GM21723 (cell line): ENCODE measurements at regions not wholly inside any gene's neighbourhood (a gene's known extent, or its start where the extent isn't known, plus 50 kb on each side); places are given as distances from the start of the nearest gene placed in this dataset.
"Not testable (repeated sequence)": the region's sequence is repeated elsewhere in the genome, so short reads cannot be mapped to it uniquely, and the experiment has no call there.

Experiments used
- ATAC-seq: cut with Tn5 transposase; IDR thresholded peaks from one replicate; pipeline ENCODE4 v1.9.1; 2021; ENCODE audit warnings: mild to moderate bottlenecking, moderate library complexity; ENCODE audit not compliant: unreplicated experiment

DNA sequence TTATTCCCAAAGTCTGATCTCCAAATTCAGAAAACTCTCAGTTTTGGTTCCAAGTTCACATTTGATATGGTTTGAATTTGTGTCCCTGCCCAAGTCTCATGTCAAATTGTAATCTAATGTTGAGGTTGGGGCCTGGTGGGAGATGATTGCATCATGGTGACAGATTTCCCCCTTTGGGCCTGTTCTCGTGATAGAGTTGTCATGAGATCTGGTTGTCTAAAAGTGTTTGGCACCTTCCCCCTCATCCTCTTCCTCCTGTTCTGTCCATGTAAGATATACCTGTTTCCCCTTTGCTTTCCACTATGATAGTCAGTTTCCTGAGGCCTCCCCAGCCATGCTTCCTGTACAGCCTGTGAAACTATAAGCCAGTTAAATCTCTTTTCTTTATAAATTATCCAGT lies 138.6 kb downstream of the ARL4A start:
- ATAC-seq = no peak

DNA sequence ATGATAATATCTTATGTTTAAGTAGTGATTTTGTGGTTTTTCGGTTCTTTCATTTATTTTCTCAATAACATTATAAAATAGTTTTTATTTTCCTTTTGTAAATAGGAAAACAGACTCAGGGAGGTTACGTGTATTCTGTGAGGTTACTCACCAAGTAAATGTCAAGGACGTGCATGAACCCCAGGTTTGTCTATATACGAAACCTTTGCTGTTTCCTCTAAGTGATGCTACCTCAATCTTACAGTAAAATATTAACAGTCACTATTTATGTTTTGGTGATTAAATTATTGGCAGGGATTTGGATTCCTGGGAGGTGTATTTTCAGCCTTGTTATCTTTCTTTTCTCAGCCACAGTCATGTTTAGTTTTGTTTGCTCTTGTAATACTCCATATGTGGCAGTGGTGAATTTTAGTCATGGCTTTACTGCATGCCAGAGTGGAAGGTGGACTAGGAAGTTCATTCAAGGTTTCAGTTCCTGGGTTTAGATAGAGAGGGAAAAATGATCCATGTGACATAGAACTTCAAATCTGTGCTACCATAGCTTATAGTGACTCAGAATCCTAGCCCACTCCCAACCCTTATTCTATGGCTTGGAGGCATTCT lies 139.9 kb downstream of the ARL4A start:
- no peak for ATAC-seq

- no peak for ATAC-seq
These were observed 140.5 kb downstream of the ARL4A start for GRCh38 chr7:12827920-12828319.

DNA sequence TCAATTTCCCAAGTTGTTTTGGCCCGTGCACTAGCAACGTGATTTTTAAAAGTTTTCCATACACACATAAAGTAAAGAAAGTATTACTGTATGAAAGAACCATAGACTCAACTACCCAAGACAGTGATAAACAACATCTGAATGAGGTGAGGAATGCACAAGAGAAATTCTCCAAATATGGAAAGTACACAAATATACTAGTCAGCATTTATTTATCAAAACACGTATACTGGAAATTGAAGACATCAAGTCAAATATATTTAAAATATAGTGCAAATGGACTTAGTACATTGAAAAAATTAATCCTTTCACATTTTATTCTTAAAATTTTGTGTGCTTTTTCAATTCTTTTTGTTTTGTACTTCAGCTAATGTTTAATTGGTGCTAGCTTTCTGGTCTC lies 143.6 kb downstream of the ARL4A start:
- ATAC-seq = no peak

DNA sequence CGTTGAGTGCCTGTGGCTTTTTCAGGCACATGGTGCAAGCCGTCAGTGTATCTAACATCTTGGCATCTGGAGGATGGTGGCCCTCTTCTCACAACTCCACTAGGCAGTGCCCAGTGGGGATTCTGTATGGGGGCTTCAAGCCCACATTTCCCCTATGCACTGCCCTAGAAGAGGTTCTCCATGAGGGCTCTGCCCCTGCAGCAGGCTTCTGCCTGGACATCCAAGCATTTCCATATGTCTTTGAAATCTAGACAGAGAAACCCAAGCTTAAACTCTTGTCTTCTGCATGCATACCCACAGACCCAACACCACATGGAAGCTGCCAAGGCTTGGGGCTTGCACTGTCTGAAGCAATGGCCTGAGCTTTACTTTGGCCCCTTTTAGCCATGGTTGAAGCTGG lies 146.4 kb downstream of the ARL4A start:
- no peak for ATAC-seq

DNA sequence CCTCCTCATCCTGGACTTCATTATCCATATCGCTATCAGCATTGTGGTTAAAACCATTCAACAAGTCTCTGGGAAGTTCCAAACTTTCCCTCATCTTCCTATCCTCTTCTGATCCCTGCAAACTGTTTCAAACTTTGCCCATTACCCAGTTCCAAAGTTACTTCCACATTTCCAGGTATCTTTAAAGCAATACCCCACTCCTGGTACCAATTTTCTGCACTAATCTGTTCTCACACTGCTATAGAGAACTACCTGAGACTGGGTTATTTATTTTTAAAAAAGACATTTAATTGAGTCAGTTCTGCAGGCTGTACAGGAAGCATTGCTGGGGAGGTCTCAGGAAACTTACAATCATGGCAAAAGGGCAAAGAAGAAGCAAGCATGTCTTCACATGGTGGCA lies 147.3 kb downstream of the ARL4A start:
- no peak for ATAC-seq

DNA sequence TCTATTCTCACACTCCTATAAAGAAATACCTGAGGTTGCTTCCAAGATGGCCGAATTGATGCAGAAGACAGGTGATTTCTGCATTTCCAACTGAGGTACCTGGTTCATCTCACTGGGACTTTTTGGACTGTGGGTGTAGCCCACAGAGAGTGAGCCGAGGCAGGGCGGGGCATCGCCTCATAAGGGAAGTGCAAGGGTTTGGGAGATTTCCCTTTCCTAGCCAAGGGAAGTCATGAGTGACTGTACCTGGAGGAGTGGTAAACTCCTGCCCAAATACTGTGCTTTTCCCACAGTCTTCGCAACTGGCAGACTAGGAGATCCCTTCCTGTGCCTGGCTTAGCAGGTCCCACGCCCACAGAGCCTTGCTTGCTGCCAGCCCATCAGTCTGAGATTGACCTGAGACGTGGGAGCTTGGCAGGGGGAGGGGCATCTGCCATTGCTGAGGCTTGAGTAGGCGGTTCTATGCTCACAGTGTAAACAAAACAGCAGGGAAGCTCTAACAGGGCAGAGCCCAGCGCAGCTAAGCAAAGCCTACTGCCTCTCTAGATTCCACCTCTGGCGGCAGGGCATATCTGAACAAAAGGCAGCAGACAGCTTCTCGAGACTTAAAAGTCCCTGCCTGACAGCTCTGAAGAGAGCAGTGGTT lies 152.2 kb downstream of the ARL4A start:
- no peak for ATAC-seq

DNA sequence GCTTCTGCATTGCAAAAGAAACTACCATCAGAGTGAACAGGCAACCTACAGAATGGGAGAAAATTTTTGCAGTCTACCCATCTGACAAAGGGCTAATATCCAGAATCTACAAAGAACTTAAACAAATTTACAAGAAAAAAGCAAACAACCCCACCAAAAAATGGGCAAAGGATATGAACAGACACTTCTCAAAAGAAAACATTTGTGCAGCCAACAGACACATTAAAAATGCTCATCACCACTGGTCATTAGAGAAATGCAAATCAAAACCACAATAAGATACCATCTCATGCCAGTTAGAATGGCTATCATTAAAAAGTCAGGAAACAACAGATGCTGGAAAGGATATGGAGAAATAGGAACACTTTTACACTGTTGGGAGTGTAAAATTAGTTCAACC lies 157.3 kb downstream of the ARL4A start:
- ATAC-seq = not testable (repeated sequence)

- no peak for ATAC-seq
These were observed 159.6 kb downstream of the ARL4A start for GRCh38 chr7:12847001-12847400.

DNA sequence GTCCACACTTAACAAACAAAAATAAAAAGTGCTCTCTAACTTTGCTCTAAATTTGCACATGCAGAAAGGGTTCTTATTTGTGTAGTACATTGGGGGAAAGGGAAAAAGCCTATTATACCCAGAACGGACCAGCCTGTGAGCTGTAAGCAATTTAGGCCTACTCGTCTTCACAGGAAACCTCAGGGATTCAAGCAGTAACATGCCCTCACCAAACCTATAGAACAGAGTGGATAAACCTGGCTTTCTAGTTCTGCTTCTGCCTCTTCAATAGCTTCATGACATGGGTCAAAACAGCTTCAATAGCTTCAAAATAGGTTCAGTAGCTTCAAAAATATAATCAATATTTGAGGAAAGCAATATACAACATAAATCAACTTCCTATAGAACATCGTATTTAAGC lies 163.7 kb downstream of the ARL4A start:
- no peak for ATAC-seq

GRCh38 chr7:12851841-12852240 lies 164.4 kb downstream of the ARL4A start:
- ATAC-seq = no peak

GRCh38 chr7:12855036-12855435 lies 167.6 kb downstream of the ARL4A start:
- ATAC-seq = no peak

- ATAC-seq = no peak
These were observed 172.3 kb downstream of the ARL4A start for GRCh38 chr7:12859761-12860160.

DNA sequence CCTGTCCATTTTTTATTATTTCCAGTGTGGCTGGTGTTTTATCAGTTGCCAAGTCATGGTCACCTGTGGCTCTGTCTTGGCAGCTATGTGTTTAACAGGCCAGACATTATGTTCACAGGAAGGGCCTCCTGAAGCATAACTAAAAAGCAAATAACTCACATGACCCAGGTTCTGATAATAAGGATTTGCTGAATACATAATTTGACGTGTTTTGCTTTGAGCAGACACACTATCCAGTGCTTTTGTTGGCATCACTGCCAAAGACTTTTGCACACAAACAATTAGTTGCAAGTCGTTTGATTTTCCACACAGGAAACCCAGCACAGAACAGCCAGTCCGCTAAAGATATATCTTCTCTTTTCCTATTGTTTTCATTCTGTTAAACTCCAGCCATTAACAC lies 173.6 kb downstream of the ARL4A start:
- no peak for ATAC-seq

- ATAC-seq = no peak
These were observed 174.7 kb downstream of the ARL4A start for GRCh38 chr7:12862146-12862545.

- no peak for ATAC-seq
These were observed 177.1 kb downstream of the ARL4A start for GRCh38 chr7:12864470-12865046.

DNA sequence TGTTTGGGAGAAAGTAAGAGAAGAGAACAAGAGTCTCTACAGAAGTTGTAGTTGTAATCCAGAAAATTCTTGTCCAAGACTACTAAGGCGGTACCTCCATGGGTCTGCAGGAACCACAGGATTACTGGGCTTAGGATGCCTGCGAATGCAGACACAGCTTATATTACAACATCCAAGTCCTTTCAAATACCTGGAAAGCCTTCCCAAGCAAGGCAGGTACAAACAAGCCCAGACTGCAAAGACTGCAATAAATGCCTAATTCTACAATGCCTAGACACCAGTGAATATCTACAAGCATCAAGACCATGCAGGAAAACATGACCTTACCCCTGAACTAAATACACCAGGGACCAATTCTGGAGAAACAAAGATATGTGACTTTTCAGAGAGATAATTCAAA lies 178.2 kb downstream of the ARL4A start:
- ATAC-seq = no peak

- ATAC-seq = no peak
These were observed 178.8 kb downstream of the ARL4A start for GRCh38 chr7:12866207-12866606.

GRCh38 chr7:12868027-12868426 lies 180.6 kb downstream of the ARL4A start:
- no peak for ATAC-seq

DNA sequence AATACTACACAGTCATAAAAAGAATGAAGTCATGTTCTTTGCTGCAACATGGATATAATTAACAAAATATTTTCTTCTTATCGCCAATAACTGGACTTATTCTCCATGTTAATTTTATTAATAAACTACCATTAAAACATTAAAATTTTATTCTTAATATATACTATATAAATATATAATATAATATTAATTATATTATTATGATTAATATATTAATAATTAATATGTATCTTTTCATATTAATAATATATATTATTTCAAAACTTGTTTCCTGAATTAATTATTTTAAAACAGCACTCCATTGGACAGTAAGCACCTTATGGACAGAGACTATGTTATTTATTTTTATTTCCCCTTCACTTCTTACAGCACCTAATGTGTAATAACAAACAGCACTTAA lies 182.8 kb downstream of the ARL4A start:
- no peak for ATAC-seq

DNA sequence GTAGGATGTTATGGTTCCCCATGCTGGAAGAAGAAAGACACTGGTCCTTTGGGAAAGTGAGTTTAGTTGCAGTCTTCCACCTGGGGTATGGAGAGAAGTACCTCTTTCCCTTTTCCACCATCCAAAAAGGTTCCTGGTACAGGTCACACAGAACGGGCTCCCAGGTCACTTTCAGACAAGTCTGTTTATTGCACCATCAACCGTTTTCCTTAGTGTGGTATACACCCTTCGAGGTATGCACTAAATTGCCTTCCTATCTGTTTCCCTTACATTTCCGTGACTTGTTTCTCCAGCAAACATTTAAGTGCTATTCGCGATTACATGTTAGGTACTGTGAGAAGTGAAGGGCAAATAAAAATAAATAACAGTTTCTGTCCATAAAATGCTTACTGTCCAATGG lies 185.1 kb downstream of the ARL4A start:
- ATAC-seq = no peak

- ATAC-seq = no peak
These were observed 186.1 kb downstream of the ARL4A start for GRCh38 chr7:12873571-12873970.

- ATAC-seq = no peak
These were observed 191.7 kb downstream of the ARL4A start for GRCh38 chr7:12879139-12879538.
